ENCODE measurements at regions not wholly inside any gene's neighbourhood (a gene's known extent, or its start where the extent isn't known, plus 50 kb on each side); places are given as distances from the start of the nearest gene placed in this dataset.
A peak's percentile ranks its signal among the peaks of the same experiment; 100 is the strongest.
"Not testable (repeated sequence)": the region's sequence is repeated elsewhere in the genome, so short reads cannot be mapped to it uniquely, and the experiment has no call there.

DNA sequence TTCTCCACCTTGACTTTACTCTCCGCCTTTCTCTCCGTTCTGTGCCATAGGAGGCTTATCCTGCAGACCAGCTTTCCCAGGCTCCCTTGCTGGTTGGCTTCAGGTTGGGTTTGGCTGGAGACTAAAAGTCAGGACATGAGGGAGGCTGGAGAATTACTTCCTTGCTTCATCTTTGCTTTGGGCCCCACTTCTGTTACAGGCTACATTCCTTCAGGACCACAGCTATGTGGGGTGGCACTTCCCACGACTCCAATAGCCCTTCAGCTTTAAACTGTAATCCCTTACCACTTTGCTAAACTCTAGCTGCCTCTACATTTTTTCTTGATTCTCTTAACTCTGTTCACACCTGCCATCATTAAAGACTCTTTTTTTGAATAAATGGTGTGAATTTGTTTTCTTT is 186.7 kb upstream of the NR4A3 start:
- peak; percentile 49 for DNase-seq

DNA sequence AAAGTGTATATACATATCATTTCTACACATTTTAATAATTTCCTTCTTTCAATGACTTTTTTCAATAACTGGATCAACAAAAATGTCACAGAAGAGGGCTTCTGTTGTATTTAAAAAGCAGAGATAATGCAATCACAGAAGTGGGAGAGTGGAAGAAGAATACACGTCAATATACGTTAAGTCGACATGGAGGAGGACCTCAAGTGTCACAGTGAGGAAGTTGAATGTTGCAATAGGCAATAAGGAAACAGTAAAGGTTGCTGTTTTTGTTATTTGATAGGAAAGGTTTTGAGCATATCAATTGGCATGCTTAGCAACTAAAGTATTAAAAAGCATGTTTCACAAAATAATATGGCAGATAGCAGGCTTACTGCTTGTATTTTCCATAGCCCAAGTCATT is 184.0 kb upstream of the NR4A3 start:
- no peak for DNase-seq

- DNase-seq, result no peak
Observed at GRCh38 chr9:99638971-99639370, 182.7 kb upstream of the NR4A3 start.

DNA sequence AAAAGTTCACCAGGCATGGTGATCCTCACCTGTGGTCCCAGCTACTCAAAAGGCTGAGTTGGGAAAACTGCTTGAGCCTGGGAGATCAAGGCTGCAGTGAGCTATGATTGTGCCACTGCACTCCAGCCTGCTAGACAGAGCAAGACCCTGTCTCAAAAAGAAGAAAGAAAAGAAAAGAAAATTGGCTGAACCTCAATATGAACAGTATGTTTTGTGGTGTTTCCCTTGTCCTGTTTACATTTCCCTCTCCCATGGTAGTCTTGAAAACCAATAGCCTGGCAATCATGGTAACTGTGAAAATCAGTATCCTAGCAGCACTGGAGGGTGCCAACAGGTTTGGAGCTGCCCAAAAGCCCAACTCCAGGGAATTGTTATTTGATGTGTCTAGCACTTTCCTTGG is 174.1 kb upstream of the NR4A3 start:
- DNase-seq, result no peak

DNA sequence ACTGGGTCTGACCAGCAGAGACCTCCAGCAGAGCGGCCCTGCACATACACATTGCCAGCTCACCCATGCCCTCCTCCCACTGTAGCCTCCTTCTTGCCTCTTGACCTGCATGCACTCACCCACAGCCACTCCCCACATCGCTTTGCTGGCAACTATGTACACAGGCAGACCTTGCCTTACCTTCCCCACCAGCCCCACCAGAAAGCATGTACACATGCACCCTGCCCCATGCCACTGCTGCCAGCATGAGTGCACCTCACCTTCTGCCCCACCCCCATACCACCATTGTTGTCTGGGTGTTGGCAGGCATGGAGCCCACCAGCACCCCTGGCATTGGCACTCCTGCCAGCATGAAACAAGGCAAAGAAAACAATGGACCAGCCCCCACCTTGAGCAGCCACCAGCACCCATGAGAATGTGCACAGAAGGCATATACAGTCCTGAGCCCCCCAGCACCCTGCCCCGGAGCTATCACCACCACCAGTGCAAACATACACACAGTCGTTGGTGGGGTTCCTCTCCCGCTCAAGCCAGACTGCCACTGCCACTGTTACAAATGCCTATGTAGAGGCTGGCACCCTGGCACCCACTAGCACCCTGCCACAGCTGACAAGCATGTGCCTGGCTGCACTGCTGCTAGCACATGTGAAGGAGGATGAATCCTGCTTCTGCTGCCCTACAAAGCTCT is 171.4 kb upstream of the NR4A3 start:
- no peak for DNase-seq

GRCh38 chr9:99660191-99660636 is 161.5 kb upstream of the NR4A3 start:
- no peak for DNase-seq

GRCh38 chr9:99663297-99663696 is 158.4 kb upstream of the NR4A3 start:
- no peak for DNase-seq

DNA sequence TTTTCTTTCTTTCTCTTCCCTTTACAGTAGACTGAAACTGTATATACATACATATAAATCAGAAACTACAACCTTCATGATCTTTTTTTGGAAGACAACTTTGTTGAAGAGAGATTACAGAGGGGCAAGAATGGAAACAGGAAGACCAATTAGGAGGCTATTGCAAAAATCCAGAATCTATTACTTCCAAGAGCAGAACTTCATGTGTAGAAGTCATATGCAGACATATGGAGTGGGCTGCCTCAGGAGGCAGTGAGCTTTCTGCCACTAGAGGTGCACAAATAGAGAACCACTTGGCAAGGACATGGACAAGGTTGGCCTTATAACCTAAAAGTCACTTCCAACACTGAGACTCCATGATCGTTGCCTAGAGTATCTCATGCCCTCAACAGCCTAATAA is 157.8 kb upstream of the NR4A3 start:
- no peak for DNase-seq

- DNase-seq, result no peak
Observed at GRCh38 chr9:99666571-99666970, 155.1 kb upstream of the NR4A3 start.

GRCh38 chr9:99670886-99671285 is 150.8 kb upstream of the NR4A3 start:
- DNase-seq, result not testable (repeated sequence)

- peak; percentile 57 for DNase-seq
Observed at GRCh38 chr9:99677281-99677680, 144.4 kb upstream of the NR4A3 start.

DNA sequence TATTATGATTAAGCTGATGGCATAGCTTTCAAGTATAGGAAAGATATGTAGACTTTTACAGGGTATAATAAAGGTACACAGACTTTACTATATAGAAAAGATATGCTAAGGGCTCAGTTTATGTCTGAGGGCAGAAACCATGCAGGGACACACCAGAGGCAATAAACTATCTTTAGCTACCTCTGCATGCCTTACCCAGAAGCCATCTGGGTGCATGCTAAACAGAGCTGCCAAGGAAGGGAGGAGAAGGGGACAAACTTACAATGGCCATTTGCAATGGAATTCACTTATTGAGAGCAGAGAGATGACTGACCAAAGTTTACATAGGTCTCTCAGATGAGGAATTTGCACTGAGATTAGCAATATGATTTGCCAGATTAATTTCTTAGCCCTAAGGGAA is 143.1 kb upstream of the NR4A3 start:
- DNase-seq, result no peak

DNA sequence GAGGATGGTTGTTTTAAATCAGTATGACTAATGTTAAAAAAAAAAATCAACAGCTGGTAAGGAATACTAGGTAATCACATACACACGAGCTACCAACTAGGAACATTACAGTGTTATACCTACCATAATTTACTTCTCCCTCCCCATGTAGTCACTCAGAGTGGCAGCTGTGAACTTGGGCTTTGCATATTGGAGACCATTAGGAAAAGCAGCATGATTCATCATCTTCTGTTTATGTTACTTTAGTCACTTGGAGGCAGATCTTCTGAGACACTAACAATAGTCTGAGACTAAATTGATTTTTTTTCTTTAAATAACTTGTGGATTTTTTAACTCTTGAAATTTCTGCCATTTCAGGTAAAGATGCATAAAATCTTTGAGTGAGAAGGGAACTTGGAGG is 141.5 kb upstream of the NR4A3 start:
- peak; percentile 76 for DNase-seq

GRCh38 chr9:99681113-99681512 is 140.6 kb upstream of the NR4A3 start:
- no peak for DNase-seq

DNA sequence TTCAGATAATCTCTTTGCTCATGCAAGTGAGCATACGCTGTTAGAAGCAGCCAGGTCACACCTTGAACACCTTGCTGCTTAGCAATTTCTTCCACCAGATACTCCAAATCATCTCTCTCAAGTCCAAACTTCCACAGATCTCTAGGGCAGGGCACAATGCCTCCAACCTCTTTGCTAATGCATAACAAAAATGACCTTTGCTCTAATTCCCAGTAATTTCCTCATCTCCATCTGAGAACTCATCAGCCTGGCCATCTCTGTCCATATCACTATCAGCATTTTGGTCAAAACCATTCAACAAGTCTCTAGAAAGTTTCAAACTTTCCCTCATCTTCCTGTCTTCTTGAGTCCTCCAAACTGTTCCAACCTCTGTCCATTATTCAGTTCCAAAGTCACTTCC is 139.3 kb upstream of the NR4A3 start:
- DNase-seq, result no peak

GRCh38 chr9:99682870-99683269 is 138.8 kb upstream of the NR4A3 start:
- DNase-seq, result no peak

- no peak for DNase-seq
Observed at GRCh38 chr9:99690573-99690972, 131.1 kb upstream of the NR4A3 start.

DNA sequence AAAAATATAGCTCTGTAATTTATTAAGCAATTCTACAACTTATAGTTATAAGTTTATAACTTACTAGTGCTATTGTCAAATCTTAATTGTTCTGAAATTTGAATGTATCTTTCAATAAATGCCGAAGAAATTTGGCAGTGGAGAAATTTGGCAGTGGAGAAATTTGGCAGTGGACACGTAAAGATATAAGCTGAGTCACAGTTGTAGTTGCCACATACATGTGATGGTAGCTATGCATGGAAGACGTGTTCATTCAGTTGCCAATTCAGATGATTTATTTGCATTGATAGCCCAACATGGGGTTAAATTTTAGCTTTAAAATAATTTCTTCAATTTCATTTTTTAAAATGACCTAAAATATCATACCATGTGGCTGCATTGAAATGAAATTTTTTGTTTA is 127.8 kb upstream of the NR4A3 start:
- no peak for DNase-seq

DNA sequence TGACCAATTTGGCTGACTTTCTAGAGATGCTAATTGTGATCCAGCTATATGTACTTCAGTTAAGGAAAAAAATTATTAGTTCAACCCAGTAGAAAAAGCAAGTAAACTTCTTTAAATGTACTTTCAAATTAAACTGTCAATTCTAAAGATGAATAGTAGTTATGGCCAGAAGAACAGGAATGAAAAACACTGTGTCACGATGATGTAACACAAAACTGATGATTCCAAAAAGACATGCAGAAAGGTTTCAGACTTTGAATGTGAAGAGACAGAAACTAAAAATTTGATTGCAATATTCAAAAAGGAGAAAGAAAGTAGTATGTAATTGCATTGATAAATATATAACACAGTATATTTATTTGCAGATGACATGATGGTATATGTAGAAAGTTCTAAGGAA is 127.3 kb upstream of the NR4A3 start:
- no peak for DNase-seq

DNA sequence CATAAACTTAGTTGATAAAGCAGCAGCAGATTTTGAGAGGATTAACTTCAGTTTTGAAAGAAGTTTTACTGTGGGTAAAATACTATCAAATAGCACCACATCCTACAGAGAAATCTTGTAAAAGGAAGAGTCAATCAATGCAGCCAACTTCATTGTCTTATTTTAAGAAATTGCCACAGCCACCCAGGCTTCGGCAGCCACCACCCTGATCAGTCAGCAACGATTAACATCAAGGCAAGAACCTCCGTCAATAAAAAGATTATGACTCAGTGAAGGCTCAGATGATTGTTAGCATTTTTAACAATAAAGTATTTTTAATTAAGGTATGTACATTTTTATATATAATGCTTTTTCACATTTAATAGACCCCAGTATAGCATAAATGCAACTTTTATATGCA is 122.3 kb upstream of the NR4A3 start:
- no peak for DNase-seq

DNA sequence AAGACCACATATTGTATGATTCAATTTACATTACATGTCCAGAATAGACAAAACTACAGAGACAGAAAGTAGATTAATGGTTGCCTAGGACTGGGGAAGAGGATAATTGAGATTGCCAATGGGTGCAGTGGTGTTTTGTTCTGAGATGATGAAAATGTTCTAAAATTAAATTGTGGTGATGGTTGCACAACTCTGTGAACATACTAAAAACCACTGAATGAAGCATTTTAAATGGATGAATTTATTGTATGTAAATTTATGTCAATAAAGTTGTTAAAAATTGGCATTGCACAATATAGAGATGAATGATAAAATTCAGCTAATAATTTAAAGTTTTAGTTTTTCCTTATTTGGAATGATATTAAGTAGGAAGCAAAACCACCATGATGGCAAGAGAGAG is 109.5 kb upstream of the NR4A3 start:
- peak; percentile 18 for DNase-seq

- no peak for DNase-seq
Observed at GRCh38 chr9:99713838-99714306, 107.8 kb upstream of the NR4A3 start.

GRCh38 chr9:99718631-99719030 is 103.1 kb upstream of the NR4A3 start:
- no peak for DNase-seq

GRCh38 chr9:99720455-99721050 is 101.1 kb upstream of the NR4A3 start:
- peak; percentile 25 for DNase-seq

- no peak for DNase-seq
Observed at GRCh38 chr9:99721898-99722297, 99.8 kb upstream of the NR4A3 start.
